ENCODE measurements at regions not wholly inside any gene's neighbourhood (a gene's known extent, or its start where the extent isn't known, plus 50 kb on each side); places are given as distances from the start of the nearest gene placed in this dataset.

DNA sequence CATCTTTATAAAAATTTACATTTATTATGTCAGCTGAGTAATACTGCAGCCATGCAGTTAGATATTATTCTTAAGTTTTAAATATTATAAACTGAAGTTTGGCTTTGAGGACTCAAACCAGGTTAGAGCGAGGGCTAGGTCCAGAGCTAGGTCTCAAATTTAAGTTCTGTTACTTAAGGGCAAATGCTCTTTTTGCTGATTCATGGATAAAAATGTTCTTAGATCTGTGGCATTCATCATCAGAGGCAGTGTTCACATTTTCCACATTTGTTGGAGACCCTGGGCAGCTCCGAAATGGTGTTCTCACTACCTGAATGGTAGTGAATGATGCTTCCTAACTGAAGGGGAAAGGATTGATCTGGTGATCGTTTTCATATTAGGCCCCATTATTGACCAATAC lies 121.4 kb upstream of the MB21D2 start:
- Histone ChIP-seq H3K9me3 (no peaks in the 10 kb centered on the region), H3K27ac (ENCODE audit: low read depth in 2 of 2, low read length in 1 of 2) (no peak overlapping the region), H3K4me3 (ENCODE audit: low read depth in 2 of 2, low read length in 1 of 2) (no peak overlapping the region), H3K9ac (no peak overlapping the region), H3F3A (replicated peaks; ENCODE audit: insufficient read depth) (no peaks in the 10 kb centered on the region), H2AFZ (ENCODE audit: low read depth) (no peak overlapping the region), H3K36me3 (replicated peaks in 1 of 2; ENCODE audit: control insufficient read depth in 1 of 2, insufficient read depth in 2 of 2, low read length in 1 of 2) (no peaks in the 10 kb centered on the region), H3K27me3 (ENCODE audit: insufficient read depth) (no peaks in the 10 kb centered on the region), H3K4me2 (no peak overlapping the region), H3K4me1 (ENCODE audit: control insufficient read depth in 1 of 2, insufficient read depth in 2 of 2, low read depth in 1 of 2, low read length in 1 of 2) (no peaks in the 10 kb centered on the region), H3K79me2 (ENCODE audit: insufficient read depth) (no peaks in the 10 kb centered on the region), H4K20me1 (ENCODE audit: insufficient read depth) (no peaks in the 10 kb centered on the region), H3K9me2 (no peaks in the 10 kb centered on the region)
- 69% methylated on average over 3 of the region's 3 CpGs for WGBS (ENCODE audit: low lambda C conversion rate)
- ChIA-PET POLR2A (no interaction called here), CTCF (interaction anchor here (0.8 to 7.0 kb wide), 4 partner anchors 215 to 259 kb away, joined by 3 to 138 read pairs (median 8); no protein-coding TSS in a partner anchor)
- TF ChIP-seq YY1 (IDR thresholded peaks at IDR 0.05; ENCODE audit: low read depth) (no peak), RCOR1 (IDR thresholded peaks at IDR 0.05; ENCODE audit: low read length) (no peak), NFIC (IDR thresholded peaks at IDR 0.05; ENCODE audit: borderline replicate concordance) (no peak), SMC3 (IDR thresholded peaks at IDR 0.05; ENCODE audit: low read depth, low read length) (no peak), FOXM1 (IDR thresholded peaks at IDR 0.05; ENCODE audit: low read depth) (no peak), ZBTB33 (IDR thresholded peaks at IDR 0.05; ENCODE audit: borderline replicate concordance, low read depth) (no peak), TEAD4 (IDR thresholded peaks at IDR 0.05; ENCODE audit: borderline replicate concordance, insufficient read depth) (no peak), TCF12 (IDR thresholded peaks at IDR 0.05) (no peak), EZH2phosphoT487 (IDR thresholded peaks at IDR 0.05; ENCODE audit: borderline replicate concordance, low read depth) (no peak), EP300 (IDR thresholded peaks at IDR 0.05; ENCODE audit: borderline replicate concordance in 1 of 2, low read depth in 1 of 2, low read length in 1 of 2) (no peak), RXRA (IDR thresholded peaks at IDR 0.05; ENCODE audit: borderline replicate concordance, low read depth) (no peak), ELF1 (IDR thresholded peaks at IDR 0.05) (no peak)
- TF ChIP-seq, protein P1, sequence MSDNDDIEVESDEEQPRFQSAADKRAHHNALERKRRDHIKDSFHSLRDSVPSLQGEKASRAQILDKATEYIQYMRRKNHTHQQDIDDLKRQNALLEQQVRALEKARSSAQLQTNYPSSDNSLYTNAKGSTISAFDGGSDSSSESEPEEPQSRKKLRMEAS (IDR thresholded peaks at IDR 0.05; ENCODE audit: low read depth): no peak
- TF ChIP-seq, protein P2, sequence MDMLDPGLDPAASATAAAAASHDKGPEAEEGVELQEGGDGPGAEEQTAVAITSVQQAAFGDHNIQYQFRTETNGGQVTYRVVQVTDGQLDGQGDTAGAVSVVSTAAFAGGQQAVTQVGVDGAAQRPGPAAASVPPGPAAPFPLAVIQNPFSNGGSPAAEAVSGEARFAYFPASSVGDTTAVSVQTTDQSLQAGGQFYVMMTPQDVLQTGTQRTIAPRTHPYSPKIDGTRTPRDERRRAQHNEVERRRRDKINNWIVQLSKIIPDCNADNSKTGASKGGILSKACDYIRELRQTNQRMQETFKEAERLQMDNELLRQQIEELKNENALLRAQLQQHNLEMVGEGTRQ (IDR thresholded peaks at IDR 0.05; ENCODE audit: borderline replicate concordance, low read depth, low read length): no peak
- TF ChIP-seq, protein P3, sequence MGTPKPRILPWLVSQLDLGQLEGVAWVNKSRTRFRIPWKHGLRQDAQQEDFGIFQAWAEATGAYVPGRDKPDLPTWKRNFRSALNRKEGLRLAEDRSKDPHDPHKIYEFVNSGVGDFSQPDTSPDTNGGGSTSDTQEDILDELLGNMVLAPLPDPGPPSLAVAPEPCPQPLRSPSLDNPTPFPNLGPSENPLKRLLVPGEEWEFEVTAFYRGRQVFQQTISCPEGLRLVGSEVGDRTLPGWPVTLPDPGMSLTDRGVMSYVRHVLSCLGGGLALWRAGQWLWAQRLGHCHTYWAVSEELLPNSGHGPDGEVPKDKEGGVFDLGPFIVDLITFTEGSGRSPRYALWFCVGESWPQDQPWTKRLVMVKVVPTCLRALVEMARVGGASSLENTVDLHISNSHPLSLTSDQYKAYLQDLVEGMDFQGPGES (IDR thresholded peaks at IDR 0.05; ENCODE audit: low read depth, low read length): no peak
- no peak for DNase-seq
